GM06990 (cell line): ENCODE measurements at regions not wholly inside any gene's neighbourhood (a gene's known extent, or its start where the extent isn't known, plus 50 kb on each side); places are given as distances from the start of the nearest gene placed in this dataset.

Experiments
- DNase-seq: peaks from one replicate; pipeline ENCODE4 v3.0.0-alpha.2; 2011; ENCODE audit not compliant: insufficient read length; ENCODE audit errors: extremely low read depth
- H3K27me3 ChIP-seq: replicated peaks from 2 replicates; pipeline ENCODE4 v1.6.0; 2011; ENCODE audit warnings: low read length; ENCODE audit not compliant: control insufficient read depth, insufficient read depth
- H3K36me3 ChIP-seq: 2 replicates; pipeline ENCODE4 v1.5.1; 2011; ENCODE audit warnings: low read length; ENCODE audit not compliant: control insufficient read depth, insufficient read depth
- H3K4me3 ChIP-seq: replicated peaks from 2 replicates; pipeline ENCODE4 v1.5.1; 2011; ENCODE audit warnings: low read depth, mild to moderate bottlenecking, control low read depth, low read length
- TF ChIP-seq, protein P1 (sequence below): IDR thresholded peaks from 2 replicates; pipeline ENCODE4 v1.5.1; 2011; ENCODE audit warnings: low read length, control low read depth, mild to moderate bottlenecking, inconsistent platforms; ENCODE audit not compliant: insufficient read depth, poor library complexity, severe bottlenecking

DNA sequence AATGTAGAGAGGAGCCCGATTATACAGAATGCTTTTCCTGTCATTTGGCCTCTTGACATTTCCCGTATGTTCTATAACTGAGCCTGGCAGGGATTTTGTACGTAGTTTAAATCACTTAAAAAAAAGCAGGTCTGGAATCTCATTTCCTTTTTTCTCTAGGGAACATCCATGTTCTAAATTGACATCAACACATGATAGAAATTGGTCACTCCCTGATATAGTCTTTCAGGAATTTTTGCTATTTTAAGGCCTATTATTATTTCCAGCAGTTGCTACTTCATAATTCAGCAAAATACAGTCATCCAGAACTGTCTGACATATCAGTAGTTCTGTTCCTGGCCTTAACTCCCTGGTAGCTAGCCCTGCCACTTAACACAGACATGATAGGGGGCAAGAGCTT, 565.7 kb upstream of the ZEB2 start:
- H3K4me3 ChIP-seq: no peak overlapping the region
- no peak for DNase-seq
- TF ChIP-seq, protein P1, sequence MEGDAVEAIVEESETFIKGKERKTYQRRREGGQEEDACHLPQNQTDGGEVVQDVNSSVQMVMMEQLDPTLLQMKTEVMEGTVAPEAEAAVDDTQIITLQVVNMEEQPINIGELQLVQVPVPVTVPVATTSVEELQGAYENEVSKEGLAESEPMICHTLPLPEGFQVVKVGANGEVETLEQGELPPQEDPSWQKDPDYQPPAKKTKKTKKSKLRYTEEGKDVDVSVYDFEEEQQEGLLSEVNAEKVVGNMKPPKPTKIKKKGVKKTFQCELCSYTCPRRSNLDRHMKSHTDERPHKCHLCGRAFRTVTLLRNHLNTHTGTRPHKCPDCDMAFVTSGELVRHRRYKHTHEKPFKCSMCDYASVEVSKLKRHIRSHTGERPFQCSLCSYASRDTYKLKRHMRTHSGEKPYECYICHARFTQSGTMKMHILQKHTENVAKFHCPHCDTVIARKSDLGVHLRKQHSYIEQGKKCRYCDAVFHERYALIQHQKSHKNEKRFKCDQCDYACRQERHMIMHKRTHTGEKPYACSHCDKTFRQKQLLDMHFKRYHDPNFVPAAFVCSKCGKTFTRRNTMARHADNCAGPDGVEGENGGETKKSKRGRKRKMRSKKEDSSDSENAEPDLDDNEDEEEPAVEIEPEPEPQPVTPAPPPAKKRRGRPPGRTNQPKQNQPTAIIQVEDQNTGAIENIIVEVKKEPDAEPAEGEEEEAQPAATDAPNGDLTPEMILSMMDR: no peak
- no peaks in the 10 kb centered on the region for H3K36me3 ChIP-seq
- H3K27me3 ChIP-seq: no peaks in the 10 kb centered on the region

DNA sequence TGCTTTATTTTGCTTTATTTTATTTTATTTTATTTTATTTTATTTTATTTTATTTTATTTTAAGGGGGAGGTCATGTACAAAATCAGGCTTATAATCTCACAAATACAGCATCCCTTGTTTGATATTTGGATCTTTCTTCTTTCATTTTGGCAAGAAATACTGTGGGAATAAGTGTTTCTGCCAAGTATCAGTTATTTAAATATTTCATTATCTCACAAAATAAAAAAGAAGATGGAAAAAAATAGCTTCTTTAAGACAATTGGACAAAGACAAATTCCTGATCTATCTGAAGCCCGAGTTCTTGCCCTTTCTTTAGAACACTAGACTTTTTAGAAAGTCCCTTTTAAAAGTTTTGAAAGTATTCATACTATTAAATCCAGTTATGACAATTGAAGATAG, 560.5 kb upstream of the ZEB2 start:
- H3K27me3 ChIP-seq: no peaks in the 10 kb centered on the region
- TF ChIP-seq, protein P1: no peak
- no peak for DNase-seq
- H3K36me3 ChIP-seq: no peaks in the 10 kb centered on the region
- H3K4me3 ChIP-seq: no peak overlapping the region

DNA sequence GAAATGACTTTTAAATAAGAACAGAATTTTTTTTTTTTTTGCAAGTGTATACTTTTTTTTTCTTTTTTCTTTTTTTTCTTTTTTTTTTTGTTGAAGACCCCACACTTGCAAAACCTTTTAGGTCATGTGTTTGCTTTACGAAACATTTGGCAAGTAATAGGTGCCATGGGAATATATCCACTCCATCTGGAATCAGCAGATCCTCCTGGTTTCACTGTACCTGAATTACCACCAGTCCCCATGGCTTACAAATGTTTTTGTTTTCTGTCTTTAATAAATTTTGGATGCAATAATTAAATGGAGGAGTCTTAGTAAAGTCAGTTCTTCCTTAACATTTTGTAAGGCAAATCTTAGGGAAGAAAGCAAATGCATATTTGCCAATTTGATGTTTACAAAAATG, 559.7 kb upstream of the ZEB2 start:
- no peak for DNase-seq
- TF ChIP-seq, protein P1: no peak
- H3K36me3 ChIP-seq: no peaks in the 10 kb centered on the region
- H3K4me3 ChIP-seq: no peak overlapping the region
- H3K27me3 ChIP-seq: no peaks in the 10 kb centered on the region

DNA sequence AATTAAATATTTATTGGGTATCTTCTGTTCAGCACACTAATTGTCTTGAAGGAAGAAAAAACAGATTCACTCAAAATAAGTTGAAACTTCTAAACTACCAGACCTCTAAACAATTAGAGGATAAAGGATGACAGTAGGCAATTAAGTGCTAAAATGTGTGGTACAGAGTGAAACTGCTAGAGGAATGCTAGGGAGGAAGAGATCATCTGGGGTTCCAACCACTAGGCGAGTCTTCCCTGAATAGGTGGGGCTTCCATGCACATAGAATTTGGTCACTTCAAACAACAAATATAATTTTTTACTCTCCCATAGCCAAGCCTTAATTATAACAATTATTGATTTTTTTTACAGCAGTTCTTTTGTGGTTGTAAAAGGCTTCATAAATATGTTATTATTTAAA, 559.0 kb upstream of the ZEB2 start:
- DNase-seq: no peak
- TF ChIP-seq, protein P1: no peak
- H3K36me3 ChIP-seq: no peaks in the 10 kb centered on the region
- H3K4me3 ChIP-seq: no peak overlapping the region
- no peaks in the 10 kb centered on the region for H3K27me3 ChIP-seq

DNA sequence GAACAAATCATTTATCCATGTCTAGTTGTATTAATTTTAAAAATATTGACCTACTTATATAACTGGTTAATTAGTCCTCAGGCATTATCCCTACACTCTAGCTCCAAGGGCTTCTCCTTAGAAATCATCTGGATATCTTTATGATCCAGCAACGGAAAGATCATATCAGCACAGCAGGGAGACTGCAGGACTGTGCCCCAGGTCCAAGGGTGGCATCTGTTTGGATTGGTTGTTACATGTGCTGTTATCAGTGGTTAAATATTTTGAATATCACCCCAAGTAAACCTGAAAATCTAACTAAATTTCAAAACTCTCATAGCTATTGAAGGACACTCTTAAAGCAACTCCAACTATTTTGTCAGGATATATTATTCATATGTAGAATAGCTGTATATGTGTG, 556.2 kb upstream of the ZEB2 start:
- Histone ChIP-seq H3K36me3 (no peaks in the 10 kb centered on the region), H3K27me3 (no peaks in the 10 kb centered on the region), H3K4me3 (no peak overlapping the region)
- TF ChIP-seq, protein P1: no peak
- no peak for DNase-seq

DNA sequence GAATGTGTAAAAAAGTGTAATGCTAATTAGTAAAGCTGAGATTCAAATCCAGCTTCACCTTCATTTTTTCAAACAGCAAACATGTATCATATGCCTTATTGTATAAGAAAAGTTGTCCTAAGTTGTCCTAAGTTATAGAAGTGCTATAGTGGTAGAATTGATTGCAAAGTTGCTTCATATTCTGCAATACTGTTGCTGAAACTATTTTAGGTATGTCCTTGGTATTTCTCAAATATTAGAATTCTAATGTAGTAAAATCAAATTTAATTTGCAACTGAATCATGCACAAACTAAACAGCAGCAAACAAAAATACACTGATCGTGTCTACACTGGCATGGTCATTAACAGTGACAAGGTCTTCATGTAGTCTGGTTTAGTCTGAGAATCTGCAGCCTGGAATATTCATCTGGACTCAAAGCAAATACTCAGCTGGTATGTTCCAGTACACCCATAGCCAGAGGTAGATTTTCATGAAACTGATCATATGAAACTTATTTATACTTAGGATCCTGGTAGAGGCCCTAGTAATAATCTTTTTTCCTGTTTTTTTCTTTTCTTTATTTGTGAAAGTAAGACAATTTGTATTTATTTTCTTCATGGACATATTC, 555.6 kb upstream of the ZEB2 start:
- no peak for DNase-seq
- Histone ChIP-seq H3K36me3 (no peaks in the 10 kb centered on the region), H3K27me3 (no peaks in the 10 kb centered on the region), H3K4me3 (no peak overlapping the region)
- TF ChIP-seq, protein P1: no peak
